Activated CD4-positive, alpha-beta T cell treated with anti-CD3 and anti-CD28 coated beads, Interleukin-2, amount 10 ng/mL, durations not matched to agents 24 days and 14 days (primary cell): ENCODE measurements at regions not wholly inside any gene's neighbourhood (a gene's known extent, or its start where the extent isn't known, plus 50 kb on each side); places are given as distances from the start of the nearest gene placed in this dataset.
"Not testable (repeated sequence)": the region's sequence is repeated elsewhere in the genome, so short reads cannot be mapped to it uniquely, and the experiment has no call there.

Experiments used
- DNase-seq: peaks from one replicate; pipeline ENCODE4 v3.0.0; 2022
- H3K27ac Mint-ChIP-seq: one replicate; pipeline ENCODE4 v1.8.0; 2022; ENCODE audit warnings: mild to moderate bottlenecking, mixed read lengths
- H3K27me3 Mint-ChIP-seq: one replicate; pipeline ENCODE4 v1.8.0; 2022; ENCODE audit warnings: mixed read lengths
- H3K36me3 Mint-ChIP-seq: one replicate; pipeline ENCODE4 v1.8.0; 2022; ENCODE audit warnings: low read depth, mild to moderate bottlenecking, mixed read lengths
- H3K4me1 Mint-ChIP-seq: one replicate; pipeline ENCODE4 v1.8.0; 2021; ENCODE audit warnings: mixed read lengths
- H3K4me3 Mint-ChIP-seq: one replicate; pipeline ENCODE4 v1.8.0; 2022; ENCODE audit warnings: mild to moderate bottlenecking, moderate library complexity, mixed read lengths
- H3K9me3 Mint-ChIP-seq: one replicate; pipeline ENCODE4 v1.8.0; 2021; ENCODE audit warnings: mixed read lengths
- intact Hi-C: fragments of 100-400 bp; cut with micrococcal nuclease; formaldehyde crosslinking; loops from one replicate; pipeline ENCODE4 v1.15.1; 2023

GRCh38 chr7:42593860-42594259 lies 318.0 kb downstream of the C7orf25 start:
- Mint-ChIP-seq H3K27ac (no peak overlapping the region), H3K36me3 (no peaks in the 10 kb centered on the region), H3K4me1 (no peaks in the 10 kb centered on the region), H3K9me3 (no peaks in the 10 kb centered on the region), H3K4me3 (no peak overlapping the region), H3K27me3 (no peaks in the 10 kb centered on the region)
- DNase-seq, result no peak
- intact Hi-C loops, result no loop called here

- H3K36me3 Mint-ChIP-seq, result no peaks in the 10 kb centered on the region
- H3K9me3 Mint-ChIP-seq, result no peaks in the 10 kb centered on the region
- H3K4me1 Mint-ChIP-seq, result no peaks in the 10 kb centered on the region
- no peak overlapping the region for H3K4me3 Mint-ChIP-seq
- no peak overlapping the region for H3K27ac Mint-ChIP-seq
- DNase-seq, result no peak
- intact Hi-C loops, result no loop called here
- no peaks in the 10 kb centered on the region for H3K27me3 Mint-ChIP-seq
Observed at GRCh38 chr7:42590771-42591310, 321.0 kb downstream of the C7orf25 start.

- Mint-ChIP-seq H3K27me3 (no peaks in the 10 kb centered on the region), H3K9me3 (no peaks in the 10 kb centered on the region), H3K4me1 (no peaks in the 10 kb centered on the region), H3K4me3 (no peak overlapping the region), H3K27ac (no peak overlapping the region), H3K36me3 (no peaks in the 10 kb centered on the region)
- intact Hi-C loops, result no loop called here
- DNase-seq, result no peak
Observed at GRCh38 chr7:42588876-42589275, 323.0 kb downstream of the C7orf25 start.

GRCh38 chr7:42587806-42588205 lies 324.1 kb downstream of the C7orf25 start:
- no peak overlapping the region for H3K27ac Mint-ChIP-seq
- no peak overlapping the region for H3K4me3 Mint-ChIP-seq
- intact Hi-C loops, result no loop called here
- DNase-seq, result no peak
- H3K27me3 Mint-ChIP-seq, result no peaks in the 10 kb centered on the region
- H3K36me3 Mint-ChIP-seq, result no peaks in the 10 kb centered on the region
- H3K9me3 Mint-ChIP-seq, result no peaks in the 10 kb centered on the region
- no peaks in the 10 kb centered on the region for H3K4me1 Mint-ChIP-seq

- DNase-seq, result no peak
- Mint-ChIP-seq H3K9me3 (no peaks in the 10 kb centered on the region), H3K36me3 (no peaks in the 10 kb centered on the region), H3K27ac (no peak overlapping the region), H3K27me3 (no peaks in the 10 kb centered on the region), H3K4me3 (no peak overlapping the region), H3K4me1 (no peaks in the 10 kb centered on the region)
- intact Hi-C loops, result no loop called here
Observed at GRCh38 chr7:42580061-42580460, 331.8 kb downstream of the C7orf25 start.

- Mint-ChIP-seq H3K27ac (no peak overlapping the region), H3K4me3 (no peak overlapping the region), H3K36me3 (no peaks in the 10 kb centered on the region), H3K27me3 (no peaks in the 10 kb centered on the region), H3K4me1 (no peaks in the 10 kb centered on the region), H3K9me3 (no peaks in the 10 kb centered on the region)
- DNase-seq, result no peak
- intact Hi-C loops, result no loop called here
Observed at GRCh38 chr7:42575171-42575570, 336.7 kb downstream of the C7orf25 start.

- H3K9me3 Mint-ChIP-seq, result no peaks in the 10 kb centered on the region
- H3K36me3 Mint-ChIP-seq, result no peaks in the 10 kb centered on the region
- intact Hi-C loops, result no loop called here
- H3K27me3 Mint-ChIP-seq, result no peaks in the 10 kb centered on the region
- H3K27ac Mint-ChIP-seq, result no peak overlapping the region
- no peak overlapping the region for H3K4me3 Mint-ChIP-seq
- no peak for DNase-seq
- no peaks in the 10 kb centered on the region for H3K4me1 Mint-ChIP-seq
Observed at GRCh38 chr7:42574685-42575084, 337.2 kb downstream of the C7orf25 start.

- H3K27ac Mint-ChIP-seq, result no peak overlapping the region
- DNase-seq, result no peak
- no peak overlapping the region for H3K4me3 Mint-ChIP-seq
- no peaks in the 10 kb centered on the region for H3K4me1 Mint-ChIP-seq
- H3K36me3 Mint-ChIP-seq, result no peaks in the 10 kb centered on the region
- H3K27me3 Mint-ChIP-seq, result no peaks in the 10 kb centered on the region
- intact Hi-C loops, result no loop called here
- H3K9me3 Mint-ChIP-seq, result peaks cover 4% of the 10 kb centered on the region
Observed at GRCh38 chr7:42573881-42574672, 337.1 kb upstream of the GLI3 start.

- H3K36me3 Mint-ChIP-seq, result no peaks in the 10 kb centered on the region
- H3K4me1 Mint-ChIP-seq, result no peaks in the 10 kb centered on the region
- peaks cover 4% of the 10 kb centered on the region for H3K9me3 Mint-ChIP-seq
- DNase-seq, result no peak
- H3K4me3 Mint-ChIP-seq, result no peak overlapping the region
- H3K27me3 Mint-ChIP-seq, result no peaks in the 10 kb centered on the region
- intact Hi-C loops, result no loop called here
- no peak overlapping the region for H3K27ac Mint-ChIP-seq
Observed at GRCh38 chr7:42572561-42572960, 335.6 kb upstream of the GLI3 start.

GRCh38 chr7:42572056-42572455 lies 335.0 kb upstream of the GLI3 start:
- no peaks in the 10 kb centered on the region for H3K4me1 Mint-ChIP-seq
- no peak for DNase-seq
- H3K4me3 Mint-ChIP-seq, result no peak overlapping the region
- no peaks in the 10 kb centered on the region for H3K27me3 Mint-ChIP-seq
- H3K36me3 Mint-ChIP-seq, result no peaks in the 10 kb centered on the region
- peaks cover 4% of the 10 kb centered on the region for H3K9me3 Mint-ChIP-seq
- no peak overlapping the region for H3K27ac Mint-ChIP-seq
- intact Hi-C loops, result no loop called here

GRCh38 chr7:42570944-42571343 lies 333.9 kb upstream of the GLI3 start:
- no peaks in the 10 kb centered on the region for H3K4me1 Mint-ChIP-seq
- H3K27me3 Mint-ChIP-seq, result no peaks in the 10 kb centered on the region
- DNase-seq, result no peak
- no peaks in the 10 kb centered on the region for H3K36me3 Mint-ChIP-seq
- intact Hi-C loops, result no loop called here
- H3K9me3 Mint-ChIP-seq, result peaks cover 4% of the 10 kb centered on the region
- H3K4me3 Mint-ChIP-seq, result no peak overlapping the region
- H3K27ac Mint-ChIP-seq, result no peak overlapping the region

- Mint-ChIP-seq H3K4me1 (no peaks in the 10 kb centered on the region), H3K27me3 (no peaks in the 10 kb centered on the region), H3K36me3 (no peaks in the 10 kb centered on the region), H3K9me3 (peaks cover 8% of the 10 kb centered on the region), H3K27ac (no peak overlapping the region), H3K4me3 (no peak overlapping the region)
- no peak for DNase-seq
- intact Hi-C loops, result no loop called here
Observed at GRCh38 chr7:42567051-42567450, 330.0 kb upstream of the GLI3 start.

- peaks cover 4% of the 10 kb centered on the region for H3K9me3 Mint-ChIP-seq
Observed at GRCh38 chr7:42561797-42562196, 324.8 kb upstream of the GLI3 start.

GRCh38 chr7:42560866-42561265 lies 323.9 kb upstream of the GLI3 start:
- Mint-ChIP-seq H3K4me3 (no peak overlapping the region), H3K4me1 (no peaks in the 10 kb centered on the region), H3K9me3 (peaks cover 4% of the 10 kb centered on the region), H3K27me3 (no peaks in the 10 kb centered on the region), H3K27ac (no peak overlapping the region), H3K36me3 (no peaks in the 10 kb centered on the region)
- DNase-seq, result no peak
- intact Hi-C loops, result no loop called here

More at GRCh38 chr7:42561797-42562196, 324.8 kb upstream of the GLI3 start:
- DNase-seq, result no peak
- no peaks in the 10 kb centered on the region for H3K4me1 Mint-ChIP-seq
- H3K27me3 Mint-ChIP-seq, result no peaks in the 10 kb centered on the region
- no peaks in the 10 kb centered on the region for H3K36me3 Mint-ChIP-seq
- H3K27ac Mint-ChIP-seq, result no peak overlapping the region
- intact Hi-C loops, result no loop called here
- H3K4me3 Mint-ChIP-seq, result no peak overlapping the region

GRCh38 chr7:42554932-42555331 lies 317.9 kb upstream of the GLI3 start:
- H3K36me3 Mint-ChIP-seq, H3K27ac Mint-ChIP-seq, H3K4me1 Mint-ChIP-seq, intact Hi-C loops, H3K4me3 Mint-ChIP-seq, DNase-seq, H3K27me3 Mint-ChIP-seq, H3K9me3 Mint-ChIP-seq: not testable (repeated sequence)
